Liver (tissue), 8 donors: ENCODE measurements at regions not wholly inside any gene's neighbourhood (a gene's known extent, or its start where the extent isn't known, plus 50 kb on each side); places are given as distances from the start of the nearest gene placed in this dataset.

Source experiments
- DNase-seq: peaks from one replicate; pipeline ENCODE4 v3.0.0-alpha.2; 2017; ENCODE audit warnings: low spot score
- H3K27ac ChIP-seq, 2 donors: one replicate each; pipeline ENCODE4 v1.7.0; 2013; ENCODE audit warnings: inconsistent platforms in 2 of 2, low read length in 2 of 2, control low read depth in 1 of 2, low read depth in 1 of 2, mild to moderate bottlenecking in 1 of 2
- H3K27me3 ChIP-seq, 4 donors: one replicate each; pipeline versions ENCODE4 v1.6.1 to v1.7.0; 2013; ENCODE audit warnings: low read length in 3 of 4, inconsistent platforms in 1 of 4, mild to moderate bottlenecking in 1 of 4, moderate library complexity in 1 of 4; ENCODE audit not compliant: control insufficient read depth in 4 of 4, insufficient read depth in 4 of 4
- H3K36me3 ChIP-seq, 4 donors: one replicate each; pipeline versions ENCODE4 v1.6.1 to v1.7.0; 2013; ENCODE audit warnings: low read length in 3 of 4, mild to moderate bottlenecking in 3 of 4, low read depth in 1 of 4, moderate library complexity in 1 of 4; ENCODE audit not compliant: control insufficient read depth in 4 of 4, insufficient read depth in 3 of 4
- H3K4me1 ChIP-seq, 4 donors: one replicate each; pipeline versions ENCODE4 v1.6.1 to v1.7.0; 2013; ENCODE audit warnings: low read length in 3 of 4, mild to moderate bottlenecking in 3 of 4, moderate library complexity in 1 of 4; ENCODE audit not compliant: control insufficient read depth in 4 of 4, insufficient read depth in 4 of 4
- H3K4me3 ChIP-seq, 3 donors: one replicate each; pipeline versions ENCODE4 v1.6.1 to v1.7.0; 2013; ENCODE audit warnings: low read length in 3 of 3, control low read depth in 1 of 3, low read depth in 1 of 3, mild to moderate bottlenecking in 1 of 3
- H3K9ac ChIP-seq, 2 donors: one replicate each; pipeline ENCODE4 v1.7.0; 2013; ENCODE audit warnings: low read length in 2 of 2, mild to moderate bottlenecking in 2 of 2, moderate library complexity in 2 of 2, control low read depth in 1 of 2, low read depth in 1 of 2
- H3K9me3 ChIP-seq, 4 donors: one replicate each; pipeline versions ENCODE4 v1.6.1 to v1.7.0; 2013; ENCODE audit warnings: low read length in 3 of 4; ENCODE audit not compliant: control insufficient read depth in 4 of 4
- EGR1 ChIP-seq, 2 donors: IDR thresholded peaks; 2 replicates each; pipeline ENCODE4 v1.6.1; 2016 to 2018; ENCODE audit warnings: antibody characterized with exemption in 2 of 2, low read depth in 2 of 2
- FOXA1 ChIP-seq: IDR thresholded peaks from 2 replicates; pipeline ENCODE4 v1.6.1; 2016; ENCODE audit warnings: antibody characterized with exemption
- FOXA2 ChIP-seq: IDR thresholded peaks from 2 replicates; pipeline ENCODE4 v1.6.1; 2016; ENCODE audit warnings: antibody characterized with exemption
- GABPA ChIP-seq, 2 donors: IDR thresholded peaks in 1 of 2; conservative IDR thresholded peaks in 1 of 2; 2 replicates each; pipeline ENCODE4 v1.6.1; 2016; ENCODE audit warnings: antibody characterized with exemption in 2 of 2, mild to moderate bottlenecking in 1 of 2, moderate library complexity in 1 of 2
- HNF4A ChIP-seq, 2 donors: conservative IDR thresholded peaks; 2 replicates each; pipeline ENCODE4 v1.6.1; 2016; ENCODE audit warnings: antibody characterized with exemption in 2 of 2, mild to moderate bottlenecking in 2 of 2
- HNF4G ChIP-seq: IDR thresholded peaks from 2 replicates; pipeline ENCODE4 v1.6.1; 2016; ENCODE audit warnings: antibody characterized with exemption
- JUND ChIP-seq, 2 donors: IDR thresholded peaks; 2 replicates each; pipeline ENCODE4 v1.6.1; 2016; ENCODE audit warnings: antibody characterized with exemption in 2 of 2
- NR2F2 ChIP-seq: IDR thresholded peaks from 2 replicates; pipeline ENCODE4 v1.6.1; 2016; ENCODE audit warnings: antibody characterized with exemption
- RAD21 ChIP-seq, 2 donors: IDR thresholded peaks; 2 replicates each; pipeline ENCODE4 v1.6.1; 2016; ENCODE audit warnings: antibody characterized with exemption in 2 of 2, mild to moderate bottlenecking in 2 of 2
- RXRA ChIP-seq, 2 donors: IDR thresholded peaks; 2 replicates each; pipeline ENCODE4 v1.6.1; 2017 to 2018; ENCODE audit warnings: antibody characterized with exemption in 2 of 2, mild to moderate bottlenecking in 1 of 2
- SP1 ChIP-seq: IDR thresholded peaks from 2 replicates; pipeline ENCODE4 v1.6.1; 2018; ENCODE audit warnings: antibody characterized with exemption, mild to moderate bottlenecking
- TAF1 ChIP-seq: conservative IDR thresholded peaks from 2 replicates; pipeline ENCODE4 v1.6.1; 2016; ENCODE audit warnings: antibody characterized with exemption, mild to moderate bottlenecking
- YY1 ChIP-seq: IDR thresholded peaks from 2 replicates; pipeline ENCODE4 v1.6.1; 2016; ENCODE audit warnings: antibody characterized with exemption, mild to moderate bottlenecking
- WGBS: extraction: QIAGEN DNeasy Blood & Tissue Kit; methylation state at CpG from one replicate; pipeline ENCODE4 v1.1.7; 2013; 5-methylcytosine and 5-hydroxymethylcytosine counted together
- TF ChIP-seq, protein P1 (sequence below): IDR thresholded peaks from 2 replicates; pipeline ENCODE4 v1.6.1; 2016; ENCODE audit warnings: antibody characterized with exemption
- TF ChIP-seq, protein P2 (sequence below): IDR thresholded peaks from 2 replicates; pipeline ENCODE4 v1.6.1; 2016; ENCODE audit warnings: antibody characterized with exemption
- TF ChIP-seq, protein P3 (sequence below): IDR thresholded peaks from 2 replicates; pipeline ENCODE4 v1.6.1; 2016; ENCODE audit warnings: antibody characterized with exemption
- TF ChIP-seq, protein P4 (sequence below): fragments of 150-350 bp; IDR thresholded peaks from 2 replicates; pipeline ENCODE4 v1.5.1; 2017; ENCODE audit warnings: improper control_type of control experiment, low read depth, low read length; ENCODE audit not compliant: missing input control
- TF ChIP-seq, protein P5 (sequence below): IDR thresholded peaks from 2 replicates; pipeline ENCODE4 v1.6.1; 2016; ENCODE audit warnings: antibody characterized with exemption, mild to moderate bottlenecking
- donor health status: healthy.
- donor health status: healthy.
- donor health status: healthy.
- donor health status: healthy.
- donor health status: healthy.

DNA sequence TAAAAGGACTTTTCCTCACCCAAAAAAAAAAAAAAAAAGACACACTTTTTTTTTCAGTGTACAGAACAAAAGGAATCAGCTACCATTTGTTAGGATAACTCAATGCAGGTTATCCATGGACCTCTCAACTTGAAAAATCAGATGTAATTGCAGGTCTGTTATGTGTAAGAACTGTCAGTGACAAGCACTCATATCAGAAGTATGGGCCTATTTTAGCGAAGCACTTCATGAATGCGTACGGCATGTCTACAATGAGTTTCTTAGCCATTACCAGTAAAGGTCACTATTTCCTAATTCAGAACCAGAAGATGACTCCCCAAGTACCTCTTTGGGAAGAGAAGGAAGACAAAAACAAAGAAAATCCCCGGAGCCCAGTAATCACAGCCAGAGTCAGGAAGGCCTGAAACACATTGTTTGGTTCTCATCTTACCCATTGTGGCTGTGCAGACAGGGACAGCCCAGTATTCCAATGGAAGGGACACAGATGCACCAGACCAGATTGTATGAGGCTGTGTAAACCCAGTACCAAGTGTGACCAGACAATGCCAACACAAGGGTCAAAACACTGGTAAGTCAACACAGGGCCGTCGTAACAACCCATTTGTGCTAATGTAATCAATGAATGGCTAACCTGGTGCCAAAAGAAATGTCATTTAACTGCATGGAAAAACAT, 188.0 kb downstream of the PMP22 start:
- WGBS: 73% methylated on average over 6 of the region's 6 CpGs
- TF ChIP-seq JUND (IDR thresholded peaks at IDR 0.05) (no peak), YY1 (no peak), RAD21 (IDR thresholded peaks at IDR 0.05) (no peak), RXRA (IDR thresholded peaks at IDR 0.05) (no peak), EGR1 (IDR thresholded peaks at IDR 0.05; ENCODE audit: low read depth in 2 of 2) (no peak), FOXA2 (no peak), HNF4A (conservative IDR thresholded peaks at IDR 0.05) (no peak), HNF4G (no peak), GABPA (IDR thresholded peaks at IDR 0.05 in 1 of 2, conservative IDR thresholded peaks at IDR 0.05 in 1 of 2) (no peak), NR2F2 (no peak), SP1 (no peak), FOXA1 (no peak), TAF1 (no peak)
- TF ChIP-seq, protein P1, sequence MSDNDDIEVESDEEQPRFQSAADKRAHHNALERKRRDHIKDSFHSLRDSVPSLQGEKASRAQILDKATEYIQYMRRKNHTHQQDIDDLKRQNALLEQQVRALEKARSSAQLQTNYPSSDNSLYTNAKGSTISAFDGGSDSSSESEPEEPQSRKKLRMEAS: no peak
- TF ChIP-seq, protein P2, sequence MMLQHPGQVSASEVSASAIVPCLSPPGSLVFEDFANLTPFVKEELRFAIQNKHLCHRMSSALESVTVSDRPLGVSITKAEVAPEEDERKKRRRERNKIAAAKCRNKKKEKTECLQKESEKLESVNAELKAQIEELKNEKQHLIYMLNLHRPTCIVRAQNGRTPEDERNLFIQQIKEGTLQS: no peak
- TF ChIP-seq, protein P3, sequence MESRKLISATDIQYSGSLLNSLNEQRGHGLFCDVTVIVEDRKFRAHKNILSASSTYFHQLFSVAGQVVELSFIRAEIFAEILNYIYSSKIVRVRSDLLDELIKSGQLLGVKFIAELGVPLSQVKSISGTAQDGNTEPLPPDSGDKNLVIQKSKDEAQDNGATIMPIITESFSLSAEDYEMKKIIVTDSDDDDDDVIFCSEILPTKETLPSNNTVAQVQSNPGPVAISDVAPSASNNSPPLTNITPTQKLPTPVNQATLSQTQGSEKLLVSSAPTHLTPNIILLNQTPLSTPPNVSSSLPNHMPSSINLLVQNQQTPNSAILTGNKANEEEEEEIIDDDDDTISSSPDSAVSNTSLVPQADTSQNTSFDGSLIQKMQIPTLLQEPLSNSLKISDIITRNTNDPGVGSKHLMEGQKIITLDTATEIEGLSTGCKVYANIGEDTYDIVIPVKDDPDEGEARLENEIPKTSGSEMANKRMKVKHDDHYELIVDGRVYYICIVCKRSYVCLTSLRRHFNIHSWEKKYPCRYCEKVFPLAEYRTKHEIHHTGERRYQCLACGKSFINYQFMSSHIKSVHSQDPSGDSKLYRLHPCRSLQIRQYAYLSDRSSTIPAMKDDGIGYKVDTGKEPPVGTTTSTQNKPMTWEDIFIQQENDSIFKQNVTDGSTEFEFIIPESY: no peak
- TF ChIP-seq, protein P4, sequence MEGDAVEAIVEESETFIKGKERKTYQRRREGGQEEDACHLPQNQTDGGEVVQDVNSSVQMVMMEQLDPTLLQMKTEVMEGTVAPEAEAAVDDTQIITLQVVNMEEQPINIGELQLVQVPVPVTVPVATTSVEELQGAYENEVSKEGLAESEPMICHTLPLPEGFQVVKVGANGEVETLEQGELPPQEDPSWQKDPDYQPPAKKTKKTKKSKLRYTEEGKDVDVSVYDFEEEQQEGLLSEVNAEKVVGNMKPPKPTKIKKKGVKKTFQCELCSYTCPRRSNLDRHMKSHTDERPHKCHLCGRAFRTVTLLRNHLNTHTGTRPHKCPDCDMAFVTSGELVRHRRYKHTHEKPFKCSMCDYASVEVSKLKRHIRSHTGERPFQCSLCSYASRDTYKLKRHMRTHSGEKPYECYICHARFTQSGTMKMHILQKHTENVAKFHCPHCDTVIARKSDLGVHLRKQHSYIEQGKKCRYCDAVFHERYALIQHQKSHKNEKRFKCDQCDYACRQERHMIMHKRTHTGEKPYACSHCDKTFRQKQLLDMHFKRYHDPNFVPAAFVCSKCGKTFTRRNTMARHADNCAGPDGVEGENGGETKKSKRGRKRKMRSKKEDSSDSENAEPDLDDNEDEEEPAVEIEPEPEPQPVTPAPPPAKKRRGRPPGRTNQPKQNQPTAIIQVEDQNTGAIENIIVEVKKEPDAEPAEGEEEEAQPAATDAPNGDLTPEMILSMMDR: no peak
- Histone ChIP-seq H3K27me3 (peaks cover 0 to 7% (median 0%) of the 10 kb centered on the region in 4 donors), H3K4me3 (no peak overlapping the region), H3K9ac (no peak overlapping the region), H3K9me3 (no peaks in the 10 kb centered on the region), H3K4me1 (no peaks in the 10 kb centered on the region), H3K36me3 (no peaks in the 10 kb centered on the region), H3K27ac (no peak overlapping the region)
- no peak for DNase-seq

DNA sequence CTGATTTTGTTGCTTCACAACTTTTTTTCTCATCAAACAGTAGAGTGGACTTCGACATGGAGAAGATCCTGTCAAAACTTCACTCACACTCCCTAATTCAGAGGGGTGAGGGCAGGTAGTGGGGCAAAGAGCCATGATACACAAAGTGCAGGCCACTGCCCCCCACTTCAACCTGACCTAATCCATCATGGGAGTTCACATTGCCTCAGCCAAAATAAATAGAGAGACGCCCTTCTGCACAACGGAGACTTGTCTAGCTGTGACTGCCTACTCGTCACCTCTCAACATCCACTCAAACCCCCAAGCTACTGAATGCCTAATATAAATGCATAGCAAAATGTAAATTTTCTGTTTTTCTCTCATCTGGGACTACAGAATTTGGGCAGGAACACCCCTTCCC, 213.2 kb downstream of the PMP22 start:
- H3K27me3 ChIP-seq: peaks cover 0 to 7% (median 2%) of the 10 kb centered on the region in 4 donors
- WGBS: 34% methylated on average over 4 of the region's 4 CpGs
- H3K4me3 ChIP-seq: no peak overlapping the region
- H3K36me3 ChIP-seq: no peaks in the 10 kb centered on the region
- H3K9ac ChIP-seq: no peak overlapping the region
- DNase-seq: no peak
- no peak overlapping the region for H3K27ac ChIP-seq
- no peaks in the 10 kb centered on the region for H3K9me3 ChIP-seq
- no peak for TF ChIP-seq HNF4G
- TF ChIP-seq FOXA2: no peak
- TF ChIP-seq JUND (IDR thresholded peaks at IDR 0.05): no peak
- TF ChIP-seq RAD21 (IDR thresholded peaks at IDR 0.05): no peak
- TF ChIP-seq, protein P3: no peak
- TF ChIP-seq, protein P5, sequence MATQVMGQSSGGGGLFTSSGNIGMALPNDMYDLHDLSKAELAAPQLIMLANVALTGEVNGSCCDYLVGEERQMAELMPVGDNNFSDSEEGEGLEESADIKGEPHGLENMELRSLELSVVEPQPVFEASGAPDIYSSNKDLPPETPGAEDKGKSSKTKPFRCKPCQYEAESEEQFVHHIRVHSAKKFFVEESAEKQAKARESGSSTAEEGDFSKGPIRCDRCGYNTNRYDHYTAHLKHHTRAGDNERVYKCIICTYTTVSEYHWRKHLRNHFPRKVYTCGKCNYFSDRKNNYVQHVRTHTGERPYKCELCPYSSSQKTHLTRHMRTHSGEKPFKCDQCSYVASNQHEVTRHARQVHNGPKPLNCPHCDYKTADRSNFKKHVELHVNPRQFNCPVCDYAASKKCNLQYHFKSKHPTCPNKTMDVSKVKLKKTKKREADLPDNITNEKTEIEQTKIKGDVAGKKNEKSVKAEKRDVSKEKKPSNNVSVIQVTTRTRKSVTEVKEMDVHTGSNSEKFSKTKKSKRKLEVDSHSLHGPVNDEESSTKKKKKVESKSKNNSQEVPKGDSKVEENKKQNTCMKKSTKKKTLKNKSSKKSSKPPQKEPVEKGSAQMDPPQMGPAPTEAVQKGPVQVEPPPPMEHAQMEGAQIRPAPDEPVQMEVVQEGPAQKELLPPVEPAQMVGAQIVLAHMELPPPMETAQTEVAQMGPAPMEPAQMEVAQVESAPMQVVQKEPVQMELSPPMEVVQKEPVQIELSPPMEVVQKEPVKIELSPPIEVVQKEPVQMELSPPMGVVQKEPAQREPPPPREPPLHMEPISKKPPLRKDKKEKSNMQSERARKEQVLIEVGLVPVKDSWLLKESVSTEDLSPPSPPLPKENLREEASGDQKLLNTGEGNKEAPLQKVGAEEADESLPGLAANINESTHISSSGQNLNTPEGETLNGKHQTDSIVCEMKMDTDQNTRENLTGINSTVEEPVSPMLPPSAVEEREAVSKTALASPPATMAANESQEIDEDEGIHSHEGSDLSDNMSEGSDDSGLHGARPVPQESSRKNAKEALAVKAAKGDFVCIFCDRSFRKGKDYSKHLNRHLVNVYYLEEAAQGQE: no peak
- TF ChIP-seq NR2F2: no peak
- no peak for TF ChIP-seq EGR1 (IDR thresholded peaks at IDR 0.05; ENCODE audit: low read depth in 2 of 2)
- no peak for TF ChIP-seq SP1
- TF ChIP-seq RXRA (IDR thresholded peaks at IDR 0.05): peak; percentile 11 to 43
- TF ChIP-seq YY1: no peak
- TF ChIP-seq, protein P1: no peak
- no peak for TF ChIP-seq FOXA1
- peak; percentile 11 to 28 for TF ChIP-seq HNF4A (conservative IDR thresholded peaks at IDR 0.05)
- TF ChIP-seq, protein P4: no peak
- H3K4me1 ChIP-seq: peaks cover 0 to 8% (median 2%) of the 10 kb centered on the region in 4 donors
